SK-N-SH (cell line): ENCODE measurements at regions not wholly inside any gene's neighbourhood (a gene's known extent, or its start where the extent isn't known, plus 50 kb on each side); places are given as distances from the start of the nearest gene placed in this dataset.

Experiments
- CTCF ChIA-PET: fragments of 300-600, 350-600 bp; formaldehyde crosslinking; extraction: SDS; loops from one replicate; lab custom pipeline; 2021; lab: Yijun Ruan, JAX
- POLR2A ChIA-PET: fragments of 350-600 bp; sonication (Branson Sonifier 250); formaldehyde crosslinking; extraction: SDS; loops from one replicate; lab custom pipeline; 2020; ENCODE audit warnings: antibody characterized with exemption, inconsistent platforms; lab: Yijun Ruan, JAX
- DNase-seq: peaks from one replicate; pipeline ENCODE4 v3.0.0; 2012
- H2AFZ ChIP-seq: fragments of 200-600 bp; sonication (generic); 2 replicates; pipeline ENCODE4 v1.8.1; 2016; ENCODE audit warnings: antibody characterized with exemption, mild to moderate bottlenecking, low read depth
- H3F3A ChIP-seq: fragments of 200-600 bp; sonication (generic); replicated peaks from 2 replicates; pipeline ENCODE3; 2016; ENCODE audit warnings: antibody characterized with exemption, mild to moderate bottlenecking; ENCODE audit not compliant: insufficient read depth
- H3K27ac ChIP-seq, 2 experiments: fragments of 200-500 bp in 1 of 2; fragments of 200-600 bp in 1 of 2; sonication (Bioruptor generic) in 1 of 2; sonication (generic), shearing (Covaris generic) in 1 of 2; 2 replicates each; pipeline versions ENCODE4 v1.5.1 to v1.6.1; 2014 to 2016; ENCODE audit warnings: low read depth in 2 of 2, inconsistent platforms in 1 of 2, low read length in 1 of 2, mild to moderate bottlenecking in 1 of 2, mixed read lengths in 1 of 2
- H3K27me3 ChIP-seq: fragments of 200-600 bp; sonication (generic), shearing (Covaris generic); 2 replicates; pipeline ENCODE4 v1.6.1; 2016; ENCODE audit warnings: mixed run types; ENCODE audit not compliant: insufficient read depth
- H3K36me3 ChIP-seq, 2 experiments: fragments of 200-500 bp in 1 of 2; fragments of 200-600 bp in 1 of 2; sonication (Bioruptor generic) in 1 of 2; sonication (generic) in 1 of 2; replicated peaks in 1 of 2; 2 replicates each; pipeline versions ENCODE3 to v1.5.1; 2014 to 2016; ENCODE audit warnings: low read length in 1 of 2, mild to moderate bottlenecking in 1 of 2; ENCODE audit not compliant: insufficient read depth in 2 of 2, control insufficient read depth in 1 of 2
- H3K4me1 ChIP-seq, 2 experiments: fragments of 200-500 bp in 1 of 2; fragments of 200-600 bp in 1 of 2; sonication (Bioruptor generic) in 1 of 2; sonication (generic), shearing (Covaris generic) in 1 of 2; 2 replicates each; pipeline versions ENCODE4 v1.5.1 to v1.6.1; 2014 to 2016; ENCODE audit warnings: low read depth in 1 of 2, low read length in 1 of 2, mixed run types in 1 of 2; ENCODE audit not compliant: insufficient read depth in 2 of 2, control insufficient read depth in 1 of 2
- H3K4me2 ChIP-seq: fragments of 200-600 bp; sonication (generic), shearing (Covaris generic); 2 replicates; pipeline ENCODE4 v1.6.1; 2017; ENCODE audit warnings: mixed run types
- H3K4me3 ChIP-seq, 2 experiments: fragments of 200-500 bp in 1 of 2; fragments of 200-600 bp in 1 of 2; sonication (Bioruptor generic) in 1 of 2; sonication (generic), shearing (Covaris generic) in 1 of 2; 2 replicates each; pipeline versions ENCODE4 v1.5.1 to v1.8.1; 2014 to 2016; ENCODE audit warnings: low read depth in 2 of 2, inconsistent platforms in 1 of 2, low read length in 1 of 2, mild to moderate bottlenecking in 1 of 2, mixed read lengths in 1 of 2, moderate library complexity in 1 of 2
- H3K79me2 ChIP-seq: fragments of 200-600 bp; sonication (generic); 2 replicates; pipeline ENCODE4 v1.8.1; 2017; ENCODE audit warnings: mild to moderate bottlenecking; ENCODE audit not compliant: insufficient read depth
- H3K9ac ChIP-seq: fragments of 200-600 bp; sonication (generic); 2 replicates; pipeline ENCODE4 v1.6.1; 2017; ENCODE audit warnings: mixed run types
- H3K9me2 ChIP-seq: fragments of 200-600 bp; sonication (generic); 2 replicates; pipeline ENCODE4 v1.6.1; 2017; ENCODE audit warnings: mixed run types
- H3K9me3 ChIP-seq: fragments of 200-600 bp; sonication (generic); 2 replicates; pipeline ENCODE4 v1.6.1; 2017; ENCODE audit warnings: mixed run types, mild to moderate bottlenecking, moderate library complexity
- H4K20me1 ChIP-seq: fragments of 200-600 bp; sonication (generic); 2 replicates; pipeline ENCODE4 v1.6.1; 2017; ENCODE audit warnings: mild to moderate bottlenecking, mixed run types; ENCODE audit not compliant: insufficient read depth
- ELF1 ChIP-seq: IDR thresholded peaks from 2 replicates; pipeline ENCODE4 v1.4.0; 2012
- FOSL2 ChIP-seq: IDR thresholded peaks from 2 replicates; pipeline ENCODE4 v1.4.0; 2012; ENCODE audit warnings: low read depth, mild to moderate bottlenecking, moderate library complexity, borderline replicate concordance
- FOXJ3 ChIP-seq: sonication (generic); formaldehyde crosslinking; IDR thresholded peaks from 2 replicates; pipeline ENCODE4 v1.5.1; 2020; ENCODE audit warnings: mild to moderate bottlenecking, missing genetic modification reagents
- GATA2 ChIP-seq: sonication (generic); formaldehyde crosslinking; IDR thresholded peaks from 2 replicates; pipeline ENCODE4 v1.5.0; 2020; ENCODE audit warnings: mild to moderate bottlenecking, missing genetic modification reagents
- MXI1 ChIP-seq: IDR thresholded peaks from 2 replicates; pipeline ENCODE4 v1.6.1; 2012; ENCODE audit warnings: mild to moderate bottlenecking, low read depth, low read length, improper control_type of control experiment
- RAD21 ChIP-seq: IDR thresholded peaks from 2 replicates; pipeline ENCODE4 v1.6.1; 2012; ENCODE audit warnings: mild to moderate bottlenecking, low read length
- SIN3A ChIP-seq: IDR thresholded peaks from 2 replicates; pipeline ENCODE4 v1.6.1; 2012; ENCODE audit warnings: low read depth, mild to moderate bottlenecking, low read length, moderate library complexity, borderline replicate concordance
- SMC3 ChIP-seq: IDR thresholded peaks from 2 replicates; pipeline ENCODE4 v1.6.1; 2012; ENCODE audit warnings: low read depth, low read length, improper control_type of control experiment
- TEAD4 ChIP-seq: IDR thresholded peaks from 2 replicates; pipeline ENCODE4 v1.4.0; 2012; ENCODE audit warnings: mild to moderate bottlenecking, borderline replicate concordance; ENCODE audit not compliant: insufficient read depth
- YY1 ChIP-seq: IDR thresholded peaks from 2 replicates; pipeline ENCODE4 v1.4.0; 2012; ENCODE audit warnings: low read depth, mild to moderate bottlenecking
- WGBS: methylation state at CpG from one replicate; pipeline ENCODE4 v1.1.6; 2017; ENCODE audit warnings: low lambda C conversion rate; 5-methylcytosine and 5-hydroxymethylcytosine counted together
- TF ChIP-seq, protein P1 (sequence below): IDR thresholded peaks from 2 replicates; pipeline ENCODE4 v1.6.1; 2012; ENCODE audit warnings: mild to moderate bottlenecking, low read depth, low read length, moderate library complexity
- TF ChIP-seq, protein P2 (sequence below): IDR thresholded peaks from 2 replicates; pipeline ENCODE4; 2012
- TF ChIP-seq, protein P3 (sequence below): fragments of 150-350 bp; IDR thresholded peaks from 2 replicates; pipeline ENCODE4 v1.6.1; 2016; ENCODE audit warnings: mild to moderate bottlenecking, low read depth, low read length
- TF ChIP-seq, protein P4 (sequence below): IDR thresholded peaks from 2 replicates; pipeline ENCODE4 v1.4.0; 2012; ENCODE audit warnings: low read depth, borderline replicate concordance

DNA sequence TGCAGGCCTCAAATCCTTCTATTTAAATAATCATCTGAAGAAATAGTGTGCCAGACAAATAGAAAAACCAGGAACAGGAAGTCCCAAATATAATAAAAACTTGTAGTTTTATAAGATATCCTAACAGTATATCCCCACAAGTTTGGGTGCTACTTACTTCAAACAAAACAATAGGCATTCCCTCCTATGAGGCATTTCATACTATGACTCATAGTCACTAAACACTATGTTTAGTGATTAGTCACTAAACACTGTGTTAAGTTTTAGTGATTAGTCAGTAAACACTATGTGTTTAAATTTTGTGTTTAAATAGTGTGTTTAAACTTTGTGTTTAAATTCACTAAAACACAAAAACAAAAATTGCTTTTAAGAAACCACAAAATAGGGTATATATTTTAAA lies 407.0 kb upstream of the CDH19 start (continued):
- TF ChIP-seq, protein P1, sequence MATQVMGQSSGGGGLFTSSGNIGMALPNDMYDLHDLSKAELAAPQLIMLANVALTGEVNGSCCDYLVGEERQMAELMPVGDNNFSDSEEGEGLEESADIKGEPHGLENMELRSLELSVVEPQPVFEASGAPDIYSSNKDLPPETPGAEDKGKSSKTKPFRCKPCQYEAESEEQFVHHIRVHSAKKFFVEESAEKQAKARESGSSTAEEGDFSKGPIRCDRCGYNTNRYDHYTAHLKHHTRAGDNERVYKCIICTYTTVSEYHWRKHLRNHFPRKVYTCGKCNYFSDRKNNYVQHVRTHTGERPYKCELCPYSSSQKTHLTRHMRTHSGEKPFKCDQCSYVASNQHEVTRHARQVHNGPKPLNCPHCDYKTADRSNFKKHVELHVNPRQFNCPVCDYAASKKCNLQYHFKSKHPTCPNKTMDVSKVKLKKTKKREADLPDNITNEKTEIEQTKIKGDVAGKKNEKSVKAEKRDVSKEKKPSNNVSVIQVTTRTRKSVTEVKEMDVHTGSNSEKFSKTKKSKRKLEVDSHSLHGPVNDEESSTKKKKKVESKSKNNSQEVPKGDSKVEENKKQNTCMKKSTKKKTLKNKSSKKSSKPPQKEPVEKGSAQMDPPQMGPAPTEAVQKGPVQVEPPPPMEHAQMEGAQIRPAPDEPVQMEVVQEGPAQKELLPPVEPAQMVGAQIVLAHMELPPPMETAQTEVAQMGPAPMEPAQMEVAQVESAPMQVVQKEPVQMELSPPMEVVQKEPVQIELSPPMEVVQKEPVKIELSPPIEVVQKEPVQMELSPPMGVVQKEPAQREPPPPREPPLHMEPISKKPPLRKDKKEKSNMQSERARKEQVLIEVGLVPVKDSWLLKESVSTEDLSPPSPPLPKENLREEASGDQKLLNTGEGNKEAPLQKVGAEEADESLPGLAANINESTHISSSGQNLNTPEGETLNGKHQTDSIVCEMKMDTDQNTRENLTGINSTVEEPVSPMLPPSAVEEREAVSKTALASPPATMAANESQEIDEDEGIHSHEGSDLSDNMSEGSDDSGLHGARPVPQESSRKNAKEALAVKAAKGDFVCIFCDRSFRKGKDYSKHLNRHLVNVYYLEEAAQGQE = no peak
- TF ChIP-seq MXI1 = no peak
- TF ChIP-seq, protein P2, sequence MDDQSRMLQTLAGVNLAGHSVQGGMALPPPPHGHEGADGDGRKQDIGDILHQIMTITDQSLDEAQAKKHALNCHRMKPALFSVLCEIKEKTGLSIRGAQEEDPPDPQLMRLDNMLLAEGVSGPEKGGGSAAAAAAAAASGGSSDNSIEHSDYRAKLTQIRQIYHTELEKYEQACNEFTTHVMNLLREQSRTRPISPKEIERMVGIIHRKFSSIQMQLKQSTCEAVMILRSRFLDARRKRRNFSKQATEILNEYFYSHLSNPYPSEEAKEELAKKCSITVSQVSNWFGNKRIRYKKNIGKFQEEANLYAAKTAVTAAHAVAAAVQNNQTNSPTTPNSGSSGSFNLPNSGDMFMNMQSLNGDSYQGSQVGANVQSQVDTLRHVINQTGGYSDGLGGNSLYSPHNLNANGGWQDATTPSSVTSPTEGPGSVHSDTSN = no peak
- no peak for TF ChIP-seq FOSL2

DNA sequence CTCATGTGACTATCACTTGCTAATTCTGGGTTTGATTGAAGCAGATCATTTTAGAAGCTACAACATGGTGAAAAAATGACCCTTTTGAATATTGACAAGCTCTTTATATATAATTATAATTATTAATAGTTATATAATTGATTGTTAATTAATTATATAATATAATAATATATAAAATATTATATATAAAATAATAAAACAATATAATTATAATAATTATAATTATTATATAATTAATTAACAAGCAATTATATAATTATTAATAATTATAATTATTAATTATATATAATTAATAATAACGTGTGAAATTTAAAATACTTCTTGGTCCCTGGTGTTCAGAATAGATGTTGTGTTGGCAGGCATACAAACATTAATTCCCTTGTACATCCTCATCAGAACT lies 404.1 kb upstream of the CDH19 start:
- 2% methylated on average over 1 of the region's 1 CpG for WGBS
- H3K79me2 ChIP-seq = no peaks in the 10 kb centered on the region
- H3K27me3 ChIP-seq = no peaks in the 10 kb centered on the region
- H3K9me2 ChIP-seq = no peaks in the 10 kb centered on the region
- DNase-seq = no peak
- H2AFZ ChIP-seq = no peak overlapping the region
- no peak overlapping the region for H3K9ac ChIP-seq
- H4K20me1 ChIP-seq = no peaks in the 10 kb centered on the region
- H3K9me3 ChIP-seq = no peaks in the 10 kb centered on the region; the same call in 1 of the 2 replicates
- no peaks in the 10 kb centered on the region for H3K4me1 ChIP-seq
- TF ChIP-seq, protein P3, sequence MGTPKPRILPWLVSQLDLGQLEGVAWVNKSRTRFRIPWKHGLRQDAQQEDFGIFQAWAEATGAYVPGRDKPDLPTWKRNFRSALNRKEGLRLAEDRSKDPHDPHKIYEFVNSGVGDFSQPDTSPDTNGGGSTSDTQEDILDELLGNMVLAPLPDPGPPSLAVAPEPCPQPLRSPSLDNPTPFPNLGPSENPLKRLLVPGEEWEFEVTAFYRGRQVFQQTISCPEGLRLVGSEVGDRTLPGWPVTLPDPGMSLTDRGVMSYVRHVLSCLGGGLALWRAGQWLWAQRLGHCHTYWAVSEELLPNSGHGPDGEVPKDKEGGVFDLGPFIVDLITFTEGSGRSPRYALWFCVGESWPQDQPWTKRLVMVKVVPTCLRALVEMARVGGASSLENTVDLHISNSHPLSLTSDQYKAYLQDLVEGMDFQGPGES = no peak
- no peak for TF ChIP-seq FOXJ3 (CRISPR knock-in tag)
- no peak for TF ChIP-seq FOSL2
- TF ChIP-seq GATA2 = no peak
- TF ChIP-seq SIN3A = no peak
- TF ChIP-seq, protein P4, sequence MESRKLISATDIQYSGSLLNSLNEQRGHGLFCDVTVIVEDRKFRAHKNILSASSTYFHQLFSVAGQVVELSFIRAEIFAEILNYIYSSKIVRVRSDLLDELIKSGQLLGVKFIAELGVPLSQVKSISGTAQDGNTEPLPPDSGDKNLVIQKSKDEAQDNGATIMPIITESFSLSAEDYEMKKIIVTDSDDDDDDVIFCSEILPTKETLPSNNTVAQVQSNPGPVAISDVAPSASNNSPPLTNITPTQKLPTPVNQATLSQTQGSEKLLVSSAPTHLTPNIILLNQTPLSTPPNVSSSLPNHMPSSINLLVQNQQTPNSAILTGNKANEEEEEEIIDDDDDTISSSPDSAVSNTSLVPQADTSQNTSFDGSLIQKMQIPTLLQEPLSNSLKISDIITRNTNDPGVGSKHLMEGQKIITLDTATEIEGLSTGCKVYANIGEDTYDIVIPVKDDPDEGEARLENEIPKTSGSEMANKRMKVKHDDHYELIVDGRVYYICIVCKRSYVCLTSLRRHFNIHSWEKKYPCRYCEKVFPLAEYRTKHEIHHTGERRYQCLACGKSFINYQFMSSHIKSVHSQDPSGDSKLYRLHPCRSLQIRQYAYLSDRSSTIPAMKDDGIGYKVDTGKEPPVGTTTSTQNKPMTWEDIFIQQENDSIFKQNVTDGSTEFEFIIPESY = no peak
- no peak for TF ChIP-seq TEAD4
- TF ChIP-seq RAD21 = no peak
- no peak for TF ChIP-seq SMC3
- TF ChIP-seq YY1 = no peak
- no peak for TF ChIP-seq ELF1
- no peaks in the 10 kb centered on the region for H3K36me3 ChIP-seq
- H3F3A ChIP-seq = no peaks in the 10 kb centered on the region
- no peak overlapping the region for H3K27ac ChIP-seq
- no peak overlapping the region for H3K4me2 ChIP-seq
- no peak overlapping the region for H3K4me3 ChIP-seq
- ChIA-PET POLR2A (no interaction called here), CTCF (no interaction called here)
